Muscle layer of duodenum (tissue), 2 donors: ENCODE measurements at regions not wholly inside any gene's neighbourhood (a gene's known extent, or its start where the extent isn't known, plus 50 kb on each side); places are given as distances from the start of the nearest gene placed in this dataset.

Experiments used
- H3K27ac ChIP-seq: one replicate; pipeline ENCODE4 v1.7.0; 2013; ENCODE audit warnings: mild to moderate bottlenecking, low read length
- H3K27me3 ChIP-seq: one replicate; pipeline ENCODE4 v1.7.0; 2013; ENCODE audit warnings: low read depth, mild to moderate bottlenecking, control low read depth, low read length
- H3K36me3 ChIP-seq, 2 donors: one replicate each; pipeline ENCODE4 v1.7.0; 2013; ENCODE audit warnings: low read length in 2 of 2, control low read depth in 1 of 2, mild to moderate bottlenecking in 1 of 2; ENCODE audit not compliant: insufficient read depth in 2 of 2, control insufficient read depth in 1 of 2
- H3K4me1 ChIP-seq, 2 donors: one replicate each; pipeline ENCODE4 v1.7.0; 2013; ENCODE audit warnings: low read length in 2 of 2, mild to moderate bottlenecking in 2 of 2, control low read depth in 1 of 2, moderate library complexity in 1 of 2; ENCODE audit not compliant: insufficient read depth in 2 of 2, control insufficient read depth in 1 of 2
- H3K4me3 ChIP-seq, 2 donors: one replicate each; pipeline ENCODE4 v1.7.0; 2013; ENCODE audit warnings: low read length in 2 of 2, low read depth in 1 of 2, mild to moderate bottlenecking in 1 of 2
- H3K9me3 ChIP-seq, 2 donors: one replicate each; pipeline ENCODE4 v1.7.0; 2013; ENCODE audit warnings: low read length in 2 of 2, control low read depth in 1 of 2, mild to moderate bottlenecking in 1 of 2; ENCODE audit not compliant: control insufficient read depth in 1 of 2
- donor health status: healthy.

DNA sequence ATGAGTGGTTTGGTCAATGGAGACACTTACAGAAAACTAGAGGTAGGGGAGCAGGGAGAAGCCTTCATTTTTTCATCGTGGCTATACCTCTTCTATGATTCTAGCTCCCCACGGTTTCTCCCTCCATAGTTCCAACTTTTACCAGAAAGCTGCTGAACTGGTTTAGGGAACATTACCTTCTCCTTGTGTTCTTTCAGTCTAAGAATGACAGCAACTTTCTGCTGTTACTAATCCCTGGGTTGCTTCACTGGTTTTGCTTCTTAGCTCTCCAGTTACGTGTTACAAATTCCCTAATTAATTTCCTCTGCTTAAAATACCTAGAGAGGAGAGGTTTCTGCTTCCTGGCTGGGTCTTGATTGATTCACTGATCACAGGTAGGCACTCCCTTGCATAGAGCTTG is 499.9 kb downstream of the SLC4A3 start:
- Histone ChIP-seq H3K4me3 (no peak overlapping the region), H3K27ac (no peak overlapping the region), H3K9me3 (peaks cover 0 to 8% of the 10 kb centered on the region in 2 donors)

DNA sequence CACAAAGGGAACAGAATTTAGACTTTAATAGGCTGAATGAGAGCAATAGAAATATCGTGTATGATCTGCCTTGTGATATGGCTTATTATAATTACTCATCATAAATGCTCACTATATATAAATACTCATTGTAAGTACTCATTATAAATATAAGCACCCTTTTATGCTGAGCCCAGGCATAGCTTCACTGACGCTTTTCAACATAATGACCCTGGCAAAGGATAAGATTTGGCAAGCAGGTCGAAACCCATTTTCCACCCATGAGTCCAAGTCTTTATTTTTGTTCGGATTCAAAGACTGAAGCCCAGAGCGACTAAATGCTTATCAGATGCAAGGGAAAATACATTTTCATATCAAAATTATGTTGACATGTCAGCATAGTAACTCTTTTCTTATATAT is 500.4 kb downstream of the SLC4A3 start:
- no peak overlapping the region for H3K27ac ChIP-seq
- no peaks in the 10 kb centered on the region for H3K4me1 ChIP-seq
- H3K4me3 ChIP-seq = no peak overlapping the region
- peaks cover 0 to 8% of the 10 kb centered on the region in 2 donors for H3K9me3 ChIP-seq
- H3K36me3 ChIP-seq = no peaks in the 10 kb centered on the region
- H3K27me3 ChIP-seq = no peaks in the 10 kb centered on the region

More for the DNA sequence above, 499.9 kb downstream of the SLC4A3 start:
- H3K36me3 ChIP-seq = no peaks in the 10 kb centered on the region
- no peaks in the 10 kb centered on the region for H3K27me3 ChIP-seq
- no peaks in the 10 kb centered on the region for H3K4me1 ChIP-seq

DNA sequence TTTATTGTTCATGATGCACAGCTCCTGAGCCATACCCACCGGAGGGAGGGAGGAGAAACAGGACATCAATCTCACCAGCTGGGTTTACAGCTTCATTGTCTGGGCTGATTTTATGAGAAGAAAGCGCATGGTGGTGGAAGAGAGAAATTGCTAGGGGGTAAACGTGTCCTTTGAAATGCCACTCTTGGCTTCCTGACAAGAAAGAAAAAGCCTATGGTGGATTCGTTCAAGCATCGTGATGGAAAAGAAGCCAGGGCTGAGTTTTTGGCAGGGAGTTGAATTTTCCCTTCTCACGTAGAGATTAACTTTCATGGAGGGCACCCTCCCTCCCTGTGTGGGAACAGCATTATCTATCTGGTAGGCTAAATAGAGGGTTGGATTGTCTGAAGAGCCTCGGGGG is 502.0 kb downstream of the SLC4A3 start:
- no peaks in the 10 kb centered on the region for H3K4me1 ChIP-seq
- peaks cover 0 to 8% of the 10 kb centered on the region in 2 donors for H3K9me3 ChIP-seq
- no peak overlapping the region for H3K4me3 ChIP-seq
- no peaks in the 10 kb centered on the region for H3K27me3 ChIP-seq
- no peak overlapping the region for H3K27ac ChIP-seq
- no peaks in the 10 kb centered on the region for H3K36me3 ChIP-seq

DNA sequence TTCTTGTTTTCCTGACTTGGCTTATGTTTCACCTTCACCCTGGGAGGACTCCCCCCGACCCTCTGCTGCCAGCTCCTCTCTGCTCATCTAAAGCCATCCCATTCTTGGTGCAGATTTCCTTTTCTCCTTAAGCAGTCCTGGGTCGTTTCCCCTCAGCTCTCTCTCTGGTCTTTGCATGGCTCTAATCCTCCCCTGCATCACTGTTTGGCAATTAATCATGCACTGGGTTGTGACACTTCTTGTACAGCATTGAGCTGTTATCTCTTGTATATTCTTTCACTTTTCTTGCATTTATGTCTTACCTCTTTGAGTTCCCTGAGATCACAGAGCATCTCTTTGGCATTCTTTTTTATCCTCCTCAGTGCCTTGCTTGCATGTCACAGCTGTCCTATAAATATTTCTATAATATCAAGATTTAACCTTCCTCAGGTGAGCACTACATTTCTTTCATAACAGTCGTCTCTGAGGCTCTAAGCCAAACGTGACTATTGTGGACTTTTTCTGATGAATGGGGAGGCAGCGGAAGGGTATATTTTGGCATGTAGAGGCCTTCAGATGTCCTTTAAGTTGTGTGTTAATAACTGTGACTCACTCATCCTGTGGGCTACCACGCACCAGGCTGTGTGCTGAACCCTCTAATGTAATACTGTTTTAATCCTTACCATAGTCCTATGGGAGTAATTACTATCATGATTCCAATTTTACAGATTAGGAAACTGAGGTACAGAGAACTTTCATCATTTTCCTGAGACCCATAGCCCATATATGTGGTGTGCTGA is 507.5 kb downstream of the SLC4A3 start:
- no peak overlapping the region for H3K27ac ChIP-seq
- peaks cover 0 to 8% of the 10 kb centered on the region in 2 donors for H3K9me3 ChIP-seq
- no peaks in the 10 kb centered on the region for H3K4me1 ChIP-seq
- no peaks in the 10 kb centered on the region for H3K27me3 ChIP-seq
- no peaks in the 10 kb centered on the region for H3K36me3 ChIP-seq
- H3K4me3 ChIP-seq = no peak overlapping the region

DNA sequence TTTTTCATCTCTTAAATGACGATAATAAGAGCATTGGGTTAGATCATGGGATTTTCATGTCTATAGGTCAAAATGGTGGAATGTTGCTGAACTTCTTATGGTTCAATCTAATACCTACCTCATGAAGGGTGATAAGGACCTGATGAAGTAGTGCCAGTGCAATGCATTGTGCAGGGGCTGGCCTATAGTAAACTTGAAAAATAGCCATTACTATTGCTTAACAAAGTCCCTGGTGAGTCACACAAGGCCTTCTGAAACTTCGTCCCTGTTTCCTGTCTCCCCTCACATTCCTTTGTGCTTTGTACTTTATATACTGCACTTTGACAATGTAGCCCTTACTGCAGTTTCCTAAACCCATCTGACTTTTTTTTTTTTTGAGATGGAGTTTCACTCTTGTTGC is 515.9 kb downstream of the SLC4A3 start:
- H3K9me3 ChIP-seq = no peaks in the 10 kb centered on the region

DNA sequence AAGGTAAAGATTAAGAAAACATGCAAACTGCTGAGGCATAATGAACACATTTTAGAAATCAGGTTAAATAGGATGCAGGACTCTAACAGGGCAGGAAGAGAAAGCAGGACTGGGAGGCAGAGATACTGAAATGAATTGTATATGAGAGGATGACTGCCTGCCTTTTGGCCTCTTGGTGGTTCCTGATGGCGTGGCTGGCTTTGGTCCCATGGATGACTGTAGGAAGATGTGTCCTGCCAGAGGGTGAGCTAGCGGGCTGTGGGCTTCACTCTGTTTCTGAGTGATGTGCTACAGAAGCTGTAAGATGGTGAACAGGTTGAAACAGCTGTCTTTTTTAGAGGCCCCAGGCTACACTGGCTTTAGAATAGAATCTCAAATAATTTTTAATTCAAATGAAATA is 517.0 kb downstream of the SLC4A3 start:
- Histone ChIP-seq H3K4me1 (no peaks in the 10 kb centered on the region), H3K9me3 (no peaks in the 10 kb centered on the region), H3K36me3 (no peaks in the 10 kb centered on the region), H3K27me3 (no peaks in the 10 kb centered on the region), H3K4me3 (no peak overlapping the region), H3K27ac (no peak overlapping the region)

More for the DNA sequence above, 515.9 kb downstream of the SLC4A3 start:
- H3K36me3 ChIP-seq = no peaks in the 10 kb centered on the region
- H3K27me3 ChIP-seq = no peaks in the 10 kb centered on the region
- no peaks in the 10 kb centered on the region for H3K4me1 ChIP-seq
- H3K4me3 ChIP-seq = no peak overlapping the region
- H3K27ac ChIP-seq = no peak overlapping the region

DNA sequence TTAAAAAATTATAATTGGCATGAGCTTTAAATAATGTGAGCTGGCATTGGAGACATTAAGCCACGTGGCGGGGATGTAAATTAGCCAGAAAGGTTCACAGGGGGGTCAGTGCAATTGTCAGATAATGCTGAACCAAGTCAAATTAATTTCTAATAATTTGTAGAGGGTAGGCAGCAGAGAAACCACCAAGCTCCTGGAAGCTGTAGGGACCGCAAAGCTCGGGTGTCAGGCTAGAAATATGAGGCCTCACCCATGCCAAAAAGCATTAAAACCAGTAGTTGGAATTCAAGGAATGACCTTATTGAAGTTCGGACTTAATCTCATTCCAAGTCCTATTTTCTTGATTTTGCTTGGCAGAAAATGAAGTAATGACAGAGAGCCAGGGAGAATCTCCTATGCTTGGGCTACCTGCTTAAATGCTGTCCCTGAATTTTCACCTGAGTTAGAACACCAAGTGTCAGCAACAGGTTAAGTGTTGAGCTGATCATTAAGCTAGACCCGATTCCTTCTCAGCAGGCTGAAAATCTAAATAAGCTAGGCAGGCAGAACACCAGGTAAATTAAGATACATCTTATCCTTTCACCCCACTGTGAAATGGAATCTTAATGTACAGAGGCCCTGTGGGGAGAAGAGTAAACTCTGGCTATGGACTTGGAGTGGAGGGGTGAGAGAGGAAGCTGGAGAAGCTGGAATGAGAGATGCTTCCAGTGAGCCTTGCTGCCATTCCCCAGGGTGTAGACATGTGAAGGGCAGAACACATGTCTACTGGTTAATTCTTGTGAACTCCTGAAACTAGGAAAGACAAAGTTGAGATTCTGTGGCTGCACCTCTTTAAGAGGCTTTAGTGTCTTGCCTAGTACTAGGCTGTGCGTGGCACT is 520.0 kb downstream of the SLC4A3 start:
- H3K36me3 ChIP-seq = no peaks in the 10 kb centered on the region
- no peaks in the 10 kb centered on the region for H3K27me3 ChIP-seq
- H3K4me3 ChIP-seq = no peak overlapping the region
- no peak overlapping the region for H3K27ac ChIP-seq
- no peaks in the 10 kb centered on the region for H3K9me3 ChIP-seq
- no peaks in the 10 kb centered on the region for H3K4me1 ChIP-seq

DNA sequence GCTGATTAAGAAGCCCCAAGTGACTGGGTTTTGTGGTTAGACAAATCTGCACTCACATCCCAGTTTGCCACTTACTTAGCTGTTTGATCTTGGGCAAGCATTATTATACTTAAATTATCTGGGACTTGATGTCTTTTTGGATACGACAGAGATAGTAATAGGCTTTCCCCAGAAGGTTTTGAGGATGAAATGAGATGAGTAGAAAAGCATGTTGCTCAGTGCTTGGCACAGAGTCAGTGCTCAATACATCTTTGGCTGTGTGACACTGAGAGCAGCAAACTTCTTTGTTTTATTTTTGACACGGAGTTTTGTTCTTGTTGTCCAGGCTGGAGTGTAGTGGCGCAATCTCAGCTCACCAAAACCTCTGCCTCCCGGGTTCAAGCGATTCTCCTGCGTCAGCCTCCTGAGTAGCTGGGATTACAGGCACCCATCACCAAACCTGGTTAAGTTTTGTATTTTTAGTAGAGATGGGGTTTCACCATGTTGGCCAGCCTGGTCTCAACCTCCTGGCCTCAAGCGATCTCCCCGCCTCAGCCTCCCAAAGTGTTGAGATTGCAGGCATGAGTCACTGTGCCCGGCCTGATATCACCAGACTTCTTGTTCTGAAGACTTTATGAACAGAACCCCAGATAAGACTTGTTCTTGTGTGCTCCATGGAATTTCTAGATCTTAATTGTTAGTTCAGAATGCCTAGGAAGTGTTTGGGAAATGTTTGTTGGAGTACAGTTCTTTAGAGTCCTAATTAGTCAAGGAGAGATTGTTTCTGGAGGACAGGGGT is 521.2 kb downstream of the SLC4A3 start:
- Histone ChIP-seq H3K27ac (no peak overlapping the region), H3K27me3 (no peaks in the 10 kb centered on the region), H3K4me3 (no peak overlapping the region), H3K9me3 (no peaks in the 10 kb centered on the region), H3K36me3 (no peaks in the 10 kb centered on the region), H3K4me1 (no peaks in the 10 kb centered on the region)

DNA sequence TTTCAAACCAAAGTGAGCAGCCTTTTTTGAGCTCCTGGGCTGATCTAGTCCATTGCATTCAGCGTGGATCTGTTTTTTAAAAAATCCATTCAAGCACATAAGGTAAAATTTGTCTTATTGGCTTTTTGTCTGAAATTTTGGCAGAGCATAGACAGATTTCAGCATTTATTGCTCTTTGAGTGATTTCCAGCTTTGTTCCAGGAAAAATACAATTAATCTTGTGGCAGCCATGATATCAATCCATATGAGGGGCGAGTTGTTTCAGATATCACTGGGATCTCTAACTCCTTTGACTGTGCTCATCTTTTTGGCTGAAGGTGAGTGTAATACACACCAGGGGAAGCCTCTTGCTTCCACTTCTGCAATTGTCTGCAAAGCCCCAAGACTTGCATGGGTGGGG is 523.9 kb downstream of the SLC4A3 start:
- Histone ChIP-seq H3K9me3 (no peaks in the 10 kb centered on the region), H3K27ac (no peak overlapping the region), H3K4me3 (no peak overlapping the region), H3K4me1 (no peaks in the 10 kb centered on the region), H3K36me3 (no peaks in the 10 kb centered on the region), H3K27me3 (no peaks in the 10 kb centered on the region)

DNA sequence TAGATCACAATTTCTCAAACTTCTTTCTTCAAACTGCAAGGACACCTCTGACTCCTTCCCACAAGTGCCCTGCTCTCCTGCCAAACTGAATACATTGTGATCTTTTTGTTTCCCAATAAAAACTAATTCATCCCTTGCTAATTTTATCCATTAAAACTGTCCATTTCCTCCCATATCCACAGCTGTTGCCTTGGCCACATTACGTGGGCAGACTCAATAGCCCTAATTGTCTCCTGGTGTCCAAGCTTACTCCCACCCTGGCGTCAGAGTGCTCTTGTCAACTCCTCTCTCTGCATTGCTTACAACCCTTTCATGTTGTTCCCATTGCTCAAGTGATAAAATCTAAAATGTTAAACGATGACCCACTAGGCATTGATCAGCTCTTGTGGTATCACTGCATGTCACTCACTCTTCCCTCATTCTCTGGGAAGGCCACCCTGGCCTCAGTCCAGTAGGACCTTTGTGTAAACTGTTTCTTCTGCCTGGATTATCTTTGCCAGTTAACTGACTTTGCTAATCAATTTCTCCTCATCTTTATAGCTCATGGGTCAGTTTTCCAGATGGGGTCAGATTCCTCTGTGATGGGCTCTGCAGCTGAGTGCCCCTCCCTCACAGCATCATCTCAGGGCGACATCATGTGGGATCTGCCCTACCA is 525.0 kb downstream of the SLC4A3 start:
- Histone ChIP-seq H3K4me3 (no peak overlapping the region), H3K36me3 (no peaks in the 10 kb centered on the region), H3K9me3 (no peaks in the 10 kb centered on the region), H3K27ac (no peak overlapping the region), H3K27me3 (no peaks in the 10 kb centered on the region), H3K4me1 (no peaks in the 10 kb centered on the region)

DNA sequence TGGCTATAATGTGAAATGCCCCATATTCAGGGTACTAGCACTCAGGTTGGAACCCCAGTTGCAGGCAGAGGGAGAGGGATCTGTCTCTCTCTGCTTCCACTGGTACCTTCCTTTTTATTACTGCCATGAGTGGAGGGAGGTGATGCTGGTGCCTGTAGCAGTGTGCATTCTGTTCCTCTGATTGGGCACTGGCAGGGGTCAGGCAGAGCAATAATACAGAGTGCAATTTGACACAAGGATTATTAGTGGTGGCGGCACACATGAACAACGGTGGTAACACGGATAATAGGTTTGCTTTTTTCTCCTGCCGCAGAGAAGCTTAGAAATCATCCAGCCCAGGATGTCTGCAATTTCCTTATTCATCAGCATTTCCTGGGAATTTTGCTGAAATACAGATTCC is 525.7 kb downstream of the SLC4A3 start:
- Histone ChIP-seq H3K36me3 (no peaks in the 10 kb centered on the region), H3K27ac (no peak overlapping the region), H3K4me1 (no peaks in the 10 kb centered on the region), H3K27me3 (no peaks in the 10 kb centered on the region), H3K4me3 (no peak overlapping the region), H3K9me3 (no peaks in the 10 kb centered on the region)
